HG03354 (cell line): ENCODE measurements at regions not wholly inside any gene's neighbourhood (a gene's known extent, or its start where the extent isn't known, plus 50 kb on each side); places are given as distances from the start of the nearest gene placed in this dataset.

Source experiments
- ATAC-seq: cut with Tn5 transposase; IDR thresholded peaks from one replicate; pipeline ENCODE4 v1.9.1; 2021; ENCODE audit warnings: mild to moderate bottlenecking; ENCODE audit not compliant: unreplicated experiment, poor library complexity, severe bottlenecking

GRCh38 chr22:49046546-49047361 is 780.9 kb downstream of the BRD1 start:
- ATAC-seq, result no peak

- no peak for ATAC-seq
Observed at GRCh38 chr22:49046000-49046545, 781.6 kb downstream of the BRD1 start.

GRCh38 chr22:49045276-49045675 is 782.4 kb downstream of the BRD1 start:
- no peak for ATAC-seq

- ATAC-seq, result no peak
Observed at GRCh38 chr22:49044776-49045175, 782.9 kb downstream of the BRD1 start.

- no peak for ATAC-seq
Observed at GRCh38 chr22:49044091-49044490, 783.6 kb downstream of the BRD1 start.

GRCh38 chr22:49042877-49043859 is 784.5 kb downstream of the BRD1 start:
- ATAC-seq, result no peak

GRCh38 chr22:49042066-49042465 is 785.6 kb downstream of the BRD1 start:
- no peak for ATAC-seq

- ATAC-seq, result no peak
Observed at GRCh38 chr22:49040754-49041467, 786.8 kb downstream of the BRD1 start.

- no peak for ATAC-seq
Observed at GRCh38 chr22:49040111-49040510, 787.6 kb downstream of the BRD1 start.

- ATAC-seq, result no peak
Observed at GRCh38 chr22:49039625-49040024, 788.0 kb downstream of the BRD1 start.

- no peak for ATAC-seq
Observed at GRCh38 chr22:49037701-49038245, 789.9 kb downstream of the BRD1 start.

- no peak for ATAC-seq
Observed at GRCh38 chr22:49036513-49036912, 791.2 kb downstream of the BRD1 start.

- ATAC-seq, result no peak
Observed at GRCh38 chr22:49035818-49036457, 791.7 kb downstream of the BRD1 start.

- ATAC-seq, result no peak
Observed at GRCh38 chr22:49034836-49035817, 792.5 kb downstream of the BRD1 start.

GRCh38 chr22:49033616-49034015 is 794.1 kb downstream of the BRD1 start:
- ATAC-seq, result no peak

GRCh38 chr22:49032821-49033220 is 794.9 kb downstream of the BRD1 start:
- no peak for ATAC-seq

GRCh38 chr22:49031746-49032330 is 795.8 kb downstream of the BRD1 start:
- no peak for ATAC-seq

GRCh38 chr22:49028111-49028510 is 799.6 kb downstream of the BRD1 start:
- no peak for ATAC-seq
